Spleen (tissue), 11 donors: ENCODE measurements at regions not wholly inside any gene's neighbourhood (a gene's known extent, or its start where the extent isn't known, plus 50 kb on each side); places are given as distances from the start of the nearest gene placed in this dataset.

ENCODE experiments used
- DNase-seq: peaks from one replicate; pipeline ENCODE4 v3.0.0-alpha.2; 2020
- H3K27ac ChIP-seq, 8 donors: fragments of 200-600 bp; sonication (generic) in 7 of 8; 1 replicate in 4 of 8; 2 replicates in 4 of 8; pipeline versions ENCODE4 v1.5.0 to v1.8.0; 2016 to 2021; ENCODE audit warnings: inconsistent platforms in 4 of 8, mild to moderate bottlenecking in 4 of 8, moderate library complexity in 1 of 8
- H3K27me3 ChIP-seq, 7 donors: fragments of 200-600 bp; sonication (generic) in 6 of 7; replicated peaks in 1 of 7; 1 replicate in 4 of 7; 2 replicates in 3 of 7; pipeline versions ENCODE4 v1.5.0 to v1.8.0; 2016 to 2021; ENCODE audit warnings: inconsistent platforms in 3 of 7, mild to moderate bottlenecking in 1 of 7
- H3K36me3 ChIP-seq, 6 donors: fragments of 200-600 bp; sonication (generic) in 5 of 6; 1 replicate in 4 of 6; 2 replicates in 2 of 6; pipeline versions ENCODE4 v1.5.0 to v1.8.0; 2016 to 2021; ENCODE audit warnings: inconsistent platforms in 2 of 6
- H3K4me1 ChIP-seq, 6 donors: fragments of 200-600 bp; sonication (generic) in 5 of 6; 1 replicate in 3 of 6; 2 replicates in 3 of 6; pipeline versions ENCODE4 v1.5.0 to v1.8.0; 2016 to 2021; ENCODE audit warnings: inconsistent platforms in 3 of 6
- H3K4me3 ChIP-seq, 8 donors: fragments of 200-600 bp; sonication (generic) in 7 of 8; 1 replicate in 4 of 8; 2 replicates in 4 of 8; pipeline versions ENCODE4 v1.5.0 to v1.8.0; 2016 to 2021; ENCODE audit warnings: inconsistent platforms in 4 of 8, mild to moderate bottlenecking in 4 of 8, moderate library complexity in 2 of 8
- H3K9me3 ChIP-seq, 8 donors: fragments of 200-600 bp; sonication (generic) in 7 of 8; 1 replicate in 4 of 8; 2 replicates in 4 of 8; pipeline versions ENCODE4 v1.5.0 to v1.8.0; 2016 to 2021; ENCODE audit warnings: inconsistent platforms in 4 of 8
- POLR2A ChIP-seq, 3 donors: fragments of 450-650 bp; IDR thresholded peaks; one replicate each; pipeline ENCODE4 v1.5.1; 2017; ENCODE audit warnings: antibody characterized with exemption in 3 of 3, mild to moderate bottlenecking in 1 of 3
- POLR2AphosphoS5 ChIP-seq, 3 donors: sonication (generic); formaldehyde crosslinking; IDR thresholded peaks; one replicate each; pipeline ENCODE4 v1.5.1; 2017; ENCODE audit warnings: antibody characterized with exemption in 3 of 3
- WGBS, 5 donors: extraction: QIAGEN DNeasy Blood & Tissue Kit in 3 of 5; methylation state at CpG; one replicate each; pipeline versions ENCODE4 v1.1.5 to v1.1.7; 2013 to 2018; 5-methylcytosine and 5-hydroxymethylcytosine counted together
- intact Hi-C: fragments of 100-400 bp; cut with DNase I; formaldehyde crosslinking; loops from one replicate; pipeline ENCODE4 v1.15.0; 2023; ENCODE audit warnings: low total_unique reads
- TF ChIP-seq, protein P1 (sequence below), 11 experiments: fragments of 200-600 bp in 7 of 11; fragments of 450-650 bp in 4 of 11; sonication (generic) in 4 of 11; IDR thresholded peaks in 8 of 11; conservative IDR thresholded peaks in 3 of 11; 1 replicate in 7 of 11; 2 replicates in 4 of 11; pipeline versions ENCODE4 v1.4.0 to v1.8.0; 2016 to 2021; ENCODE audit warnings: antibody characterized with exemption in 11 of 11, inconsistent platforms in 4 of 11, mild to moderate bottlenecking in 1 of 11
- donor health status: healthy with polysubstance abuse.
- donor health status: DM: no; HTN: no; CAD: no; lungs with moderate emphysema.
- donor health status: DM: no; HTN: no; CAD: no.
- donor health status: Bipolar disorder and iron deficiency.
- donor health status: healthy.
- donor health status: DM: no; HTN: no; CAD: no.
- donor health status: DM: yes; HTN: yes; CAD: no.

DNA sequence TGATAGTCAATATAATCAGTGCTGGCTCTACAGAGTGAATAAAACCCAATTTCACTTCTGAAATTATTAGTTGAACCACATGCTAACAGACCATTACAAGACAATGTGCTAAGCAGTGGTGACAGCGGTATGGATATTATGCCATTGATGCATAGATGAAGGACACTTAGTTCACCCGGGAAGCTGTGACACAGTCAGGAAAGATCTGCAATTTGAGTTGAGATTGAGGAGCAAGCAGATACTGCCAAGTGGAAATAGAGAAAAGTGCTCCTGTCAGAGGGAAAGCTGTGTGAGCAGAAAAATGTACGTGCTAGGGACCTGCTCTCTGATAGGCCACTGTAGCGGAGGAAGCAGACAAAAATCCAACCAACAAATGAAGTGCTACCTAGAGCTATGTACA lies 529.5 kb upstream of the CDH2 start:
- intact Hi-C loops, result no loop called here
- Histone ChIP-seq H3K4me1 (no peaks in the 10 kb centered on the region), H3K27me3 (no peaks in the 10 kb centered on the region), H3K36me3 (no peaks in the 10 kb centered on the region), H3K4me3 (no peak overlapping the region), H3K27ac (no peak overlapping the region), H3K9me3 (no peaks in the 10 kb centered on the region)
- TF ChIP-seq POLR2A (IDR thresholded peaks at IDR 0.05), result no peak
- TF ChIP-seq, protein P1, sequence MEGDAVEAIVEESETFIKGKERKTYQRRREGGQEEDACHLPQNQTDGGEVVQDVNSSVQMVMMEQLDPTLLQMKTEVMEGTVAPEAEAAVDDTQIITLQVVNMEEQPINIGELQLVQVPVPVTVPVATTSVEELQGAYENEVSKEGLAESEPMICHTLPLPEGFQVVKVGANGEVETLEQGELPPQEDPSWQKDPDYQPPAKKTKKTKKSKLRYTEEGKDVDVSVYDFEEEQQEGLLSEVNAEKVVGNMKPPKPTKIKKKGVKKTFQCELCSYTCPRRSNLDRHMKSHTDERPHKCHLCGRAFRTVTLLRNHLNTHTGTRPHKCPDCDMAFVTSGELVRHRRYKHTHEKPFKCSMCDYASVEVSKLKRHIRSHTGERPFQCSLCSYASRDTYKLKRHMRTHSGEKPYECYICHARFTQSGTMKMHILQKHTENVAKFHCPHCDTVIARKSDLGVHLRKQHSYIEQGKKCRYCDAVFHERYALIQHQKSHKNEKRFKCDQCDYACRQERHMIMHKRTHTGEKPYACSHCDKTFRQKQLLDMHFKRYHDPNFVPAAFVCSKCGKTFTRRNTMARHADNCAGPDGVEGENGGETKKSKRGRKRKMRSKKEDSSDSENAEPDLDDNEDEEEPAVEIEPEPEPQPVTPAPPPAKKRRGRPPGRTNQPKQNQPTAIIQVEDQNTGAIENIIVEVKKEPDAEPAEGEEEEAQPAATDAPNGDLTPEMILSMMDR (IDR thresholded peaks at IDR 0.05 in 8 of 11, conservative IDR thresholded peaks at IDR 0.05 in 3 of 11), result no peak
- 74 to 94% (median 78%) methylated on average over 4 of the region's 4 CpGs for WGBS, 5 donors
- no peak for DNase-seq

DNA sequence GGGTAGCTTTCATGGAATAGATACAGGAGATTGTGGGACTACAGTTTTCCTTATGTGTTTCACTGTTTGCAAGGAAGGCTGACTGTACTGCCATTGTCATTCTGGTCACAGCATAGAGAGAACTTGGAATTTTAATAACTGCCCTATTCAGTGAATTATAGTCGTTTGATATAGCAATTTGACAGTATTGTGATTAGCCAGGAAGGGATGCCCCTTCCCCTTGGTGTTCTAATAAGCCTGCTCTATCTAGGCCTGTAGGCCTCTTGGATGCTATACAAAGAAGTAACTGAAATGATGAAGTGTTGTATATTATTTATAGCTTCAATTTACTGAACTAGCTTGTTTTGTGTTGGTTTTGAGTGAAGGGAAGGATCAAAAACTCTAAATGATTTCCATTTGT lies 528.6 kb upstream of the CDH2 start:
- DNase-seq, result no peak
- Histone ChIP-seq H3K4me3 (no peak overlapping the region), H3K36me3 (no peaks in the 10 kb centered on the region), H3K9me3 (no peaks in the 10 kb centered on the region), H3K27me3 (no peaks in the 10 kb centered on the region), H3K4me1 (no peaks in the 10 kb centered on the region), H3K27ac (no peak overlapping the region)
- TF ChIP-seq, protein P1 (IDR thresholded peaks at IDR 0.05 in 8 of 11, conservative IDR thresholded peaks at IDR 0.05 in 3 of 11), result no peak
- TF ChIP-seq POLR2AphosphoS5 (IDR thresholded peaks at IDR 0.05) (no peak), POLR2A (IDR thresholded peaks at IDR 0.05) (no peak)
- WGBS, 5 donors, result 51 to 76% (median 69%) methylated on average over 1 of the region's 1 CpG
- intact Hi-C loops, result no loop called here

DNA sequence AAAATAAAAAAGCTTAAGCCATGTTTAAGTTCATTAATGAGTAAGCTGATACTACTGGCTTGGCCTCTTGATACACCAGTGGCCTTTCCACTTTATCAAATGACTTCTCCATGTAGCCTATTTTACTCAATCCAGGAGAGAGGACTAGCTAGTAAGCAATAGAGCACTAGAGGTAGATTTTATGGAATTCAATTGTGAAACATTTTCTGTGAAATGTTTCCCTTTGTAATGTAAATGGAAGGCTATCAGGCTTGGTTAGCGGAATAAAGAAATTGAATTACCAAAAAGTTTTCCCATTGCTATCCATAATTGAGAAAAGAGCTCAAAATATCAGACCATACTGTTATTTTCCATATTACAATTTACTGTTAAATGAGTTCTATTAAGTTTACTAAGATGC lies 515.4 kb upstream of the CDH2 start:
- Histone ChIP-seq H3K4me1 (no peaks in the 10 kb centered on the region), H3K36me3 (no peaks in the 10 kb centered on the region), H3K27ac (no peak overlapping the region), H3K4me3 (no peak overlapping the region), H3K27me3 (no peaks in the 10 kb centered on the region), H3K9me3 (peaks cover 0 to 2% (median 0%) of the 10 kb centered on the region in 8 donors)
- TF ChIP-seq POLR2AphosphoS5 (IDR thresholded peaks at IDR 0.05) (no peak), POLR2A (IDR thresholded peaks at IDR 0.05) (no peak)
- TF ChIP-seq, protein P1 (IDR thresholded peaks at IDR 0.05 in 8 of 11, conservative IDR thresholded peaks at IDR 0.05 in 3 of 11), result no peak
- WGBS, 5 donors, result 91 to 100% (median 96%) methylated on average over 1 of the region's 1 CpG
- intact Hi-C loops, result no loop called here
- no peak for DNase-seq

DNA sequence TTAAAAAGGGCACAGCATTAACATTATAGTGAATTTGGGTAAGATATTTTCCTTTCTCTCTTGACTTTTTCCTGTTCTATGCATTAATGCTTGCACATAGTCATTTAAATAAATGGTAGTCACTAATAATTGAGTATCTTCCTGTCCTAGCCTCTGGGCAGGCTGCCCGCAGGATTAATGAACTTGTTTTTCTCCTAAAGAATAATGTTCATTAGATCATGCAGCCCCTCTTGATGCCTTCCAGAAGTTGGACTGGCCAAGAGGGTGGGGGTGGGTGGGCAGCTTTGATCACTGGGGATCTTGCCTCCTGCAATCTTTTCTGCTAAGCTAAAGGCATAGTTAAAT lies 514.5 kb upstream of the CDH2 start:
- intact Hi-C loops, result no loop called here
- DNase-seq, result no peak
- Histone ChIP-seq H3K9me3 (peaks cover 0 to 2% (median 0%) of the 10 kb centered on the region in 8 donors), H3K4me1 (no peaks in the 10 kb centered on the region), H3K36me3 (no peaks in the 10 kb centered on the region), H3K27me3 (no peaks in the 10 kb centered on the region), H3K4me3 (no peak overlapping the region), H3K27ac (no peak overlapping the region)
- 82 to 95% (median 92%) methylated on average over 1 of the region's 1 CpG for WGBS, 5 donors
- TF ChIP-seq POLR2A (IDR thresholded peaks at IDR 0.05), result no peak
- no peak for TF ChIP-seq POLR2AphosphoS5 (IDR thresholded peaks at IDR 0.05)

DNA sequence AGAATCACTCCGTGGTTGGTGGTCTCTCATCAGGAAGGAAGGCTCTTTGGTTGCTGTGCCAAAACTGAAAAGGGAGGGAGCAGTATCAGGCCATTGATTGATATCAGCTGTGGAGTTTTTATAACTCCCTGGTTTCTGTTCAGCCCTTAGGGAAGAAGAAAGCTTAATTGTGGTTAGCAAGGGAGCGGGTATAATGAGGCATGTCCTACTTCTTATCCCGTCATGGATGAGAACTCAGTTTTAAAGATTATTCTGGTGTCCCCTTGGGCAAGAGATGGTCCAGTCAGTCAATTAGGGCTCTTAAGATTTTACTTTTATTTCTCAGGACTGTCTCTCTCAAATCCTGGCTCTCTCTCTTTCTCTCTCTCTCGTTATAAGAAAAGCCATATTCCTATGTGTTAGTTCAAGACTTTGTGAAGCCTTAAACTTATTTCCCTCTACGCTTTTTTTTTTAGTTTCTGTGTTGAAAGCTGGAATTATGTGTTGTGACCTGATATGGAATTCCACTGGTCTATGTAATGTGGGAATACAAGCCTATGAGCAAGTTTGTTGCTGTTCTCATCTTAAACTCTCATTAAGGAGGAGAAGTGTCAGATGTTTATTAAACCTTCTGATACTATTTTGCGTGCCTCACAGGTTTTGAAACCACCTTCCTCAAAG lies 514.0 kb upstream of the CDH2 start:
- TF ChIP-seq POLR2A (IDR thresholded peaks at IDR 0.05) (no peak), POLR2AphosphoS5 (IDR thresholded peaks at IDR 0.05) (no peak)
- TF ChIP-seq, protein P1 (IDR thresholded peaks at IDR 0.05 in 8 of 11, conservative IDR thresholded peaks at IDR 0.05 in 3 of 11), result no peak
- WGBS, 5 donors, result 81 to 90% (median 84%) methylated on average over 6 of the region's 6 CpGs
- Histone ChIP-seq H3K36me3 (no peaks in the 10 kb centered on the region), H3K27me3 (no peaks in the 10 kb centered on the region), H3K4me3 (no peak overlapping the region), H3K4me1 (no peaks in the 10 kb centered on the region), H3K27ac (no peak overlapping the region), H3K9me3 (peaks cover 0 to 2% (median 0%) of the 10 kb centered on the region in 8 donors)
- intact Hi-C loops, result no loop called here
- DNase-seq, result no peak
